GM10248 (cell line): ENCODE measurements at regions not wholly inside any gene's neighbourhood (a gene's known extent, or its start where the extent isn't known, plus 50 kb on each side); places are given as distances from the start of the nearest gene placed in this dataset.

ENCODE experiments used
- CTCF ChIA-PET: fragments of 300-600 bp; sonication (Branson Sonifier 250); formaldehyde crosslinking; extraction: SDS; loops from one replicate; lab custom pipeline; 2021; ENCODE audit warnings: antibody characterized with exemption; lab: Yijun Ruan, JAX
- POLR2A ChIA-PET: fragments of 350-650 bp; sonication (Branson Sonifier 250); formaldehyde crosslinking; extraction: SDS; loops from one replicate; lab custom pipeline; 2020; ENCODE audit warnings: antibody characterized with exemption; lab: Yijun Ruan, JAX
- DNase-seq: peaks from one replicate; pipeline ENCODE4 v3.0.0; 2012; ENCODE audit errors: extremely low spot score
- TF ChIP-seq, protein P1 (sequence below): IDR thresholded peaks from 2 replicates; pipeline ENCODE4 v1.5.1; 2012; ENCODE audit warnings: mild to moderate bottlenecking, low read depth; ENCODE audit errors: extremely low read depth, missing control alignments, control extremely low read depth

- ChIA-PET CTCF (interaction anchor here (0.9 kb wide), 1 partner anchor 226 kb away, joined by 3 read pairs; no protein-coding TSS in a partner anchor), POLR2A (no interaction called here)
- TF ChIP-seq, protein P1, sequence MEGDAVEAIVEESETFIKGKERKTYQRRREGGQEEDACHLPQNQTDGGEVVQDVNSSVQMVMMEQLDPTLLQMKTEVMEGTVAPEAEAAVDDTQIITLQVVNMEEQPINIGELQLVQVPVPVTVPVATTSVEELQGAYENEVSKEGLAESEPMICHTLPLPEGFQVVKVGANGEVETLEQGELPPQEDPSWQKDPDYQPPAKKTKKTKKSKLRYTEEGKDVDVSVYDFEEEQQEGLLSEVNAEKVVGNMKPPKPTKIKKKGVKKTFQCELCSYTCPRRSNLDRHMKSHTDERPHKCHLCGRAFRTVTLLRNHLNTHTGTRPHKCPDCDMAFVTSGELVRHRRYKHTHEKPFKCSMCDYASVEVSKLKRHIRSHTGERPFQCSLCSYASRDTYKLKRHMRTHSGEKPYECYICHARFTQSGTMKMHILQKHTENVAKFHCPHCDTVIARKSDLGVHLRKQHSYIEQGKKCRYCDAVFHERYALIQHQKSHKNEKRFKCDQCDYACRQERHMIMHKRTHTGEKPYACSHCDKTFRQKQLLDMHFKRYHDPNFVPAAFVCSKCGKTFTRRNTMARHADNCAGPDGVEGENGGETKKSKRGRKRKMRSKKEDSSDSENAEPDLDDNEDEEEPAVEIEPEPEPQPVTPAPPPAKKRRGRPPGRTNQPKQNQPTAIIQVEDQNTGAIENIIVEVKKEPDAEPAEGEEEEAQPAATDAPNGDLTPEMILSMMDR = no peak
- no peak for DNase-seq
Observed at GRCh38 chr3:187966636-187967406, 187.1 kb upstream of the LPP start.

DNA sequence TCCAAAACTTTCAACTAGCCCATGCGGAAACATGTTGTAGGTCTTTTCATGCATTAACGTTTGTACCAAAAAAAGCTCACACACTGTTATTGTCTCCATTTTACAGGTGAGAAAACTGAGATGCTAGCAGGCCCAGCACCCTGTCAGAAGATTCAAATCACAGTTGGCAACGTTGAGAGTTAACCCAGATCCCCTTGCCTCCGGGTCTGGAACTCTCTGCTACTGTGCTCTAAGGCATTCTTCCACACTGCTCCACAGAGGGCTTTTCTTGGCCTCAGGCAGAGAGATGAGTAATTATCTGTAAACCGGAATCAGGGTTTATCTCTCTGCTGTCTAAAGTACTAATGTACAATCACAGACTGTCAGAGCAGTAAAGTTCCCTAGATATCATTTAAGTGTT is 186.0 kb upstream of the LPP start:
- TF ChIP-seq, protein P1 = no peak
- ChIA-PET POLR2A (no interaction called here), CTCF (no interaction called here)
- no peak for DNase-seq

- ChIA-PET CTCF (no interaction called here), POLR2A (no interaction called here)
- TF ChIP-seq, protein P1 = no peak
- no peak for DNase-seq
Observed at GRCh38 chr3:187968883-187969580, 184.9 kb upstream of the LPP start.

DNA sequence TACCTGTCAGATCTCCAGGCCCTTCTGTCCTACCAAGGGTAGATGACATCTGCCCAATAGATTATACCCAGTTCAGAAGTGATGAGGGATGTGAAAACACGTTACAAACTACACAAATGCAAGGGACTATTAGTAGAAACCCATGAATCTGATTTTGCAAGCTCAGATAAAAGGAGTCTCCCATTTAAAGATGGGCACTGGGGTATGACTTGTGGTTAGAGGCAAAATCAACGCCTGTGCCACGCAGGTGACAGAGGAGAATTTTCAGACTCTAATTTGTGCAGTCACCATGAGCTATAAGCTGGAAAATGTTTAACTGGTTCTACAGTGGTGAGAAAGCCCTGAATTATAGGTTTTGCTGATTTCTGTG is 184.4 kb upstream of the LPP start:
- POLR2A ChIA-PET = no interaction called here
- CTCF ChIA-PET = no interaction called here
- TF ChIP-seq, protein P1 = no peak
- no peak for DNase-seq

DNA sequence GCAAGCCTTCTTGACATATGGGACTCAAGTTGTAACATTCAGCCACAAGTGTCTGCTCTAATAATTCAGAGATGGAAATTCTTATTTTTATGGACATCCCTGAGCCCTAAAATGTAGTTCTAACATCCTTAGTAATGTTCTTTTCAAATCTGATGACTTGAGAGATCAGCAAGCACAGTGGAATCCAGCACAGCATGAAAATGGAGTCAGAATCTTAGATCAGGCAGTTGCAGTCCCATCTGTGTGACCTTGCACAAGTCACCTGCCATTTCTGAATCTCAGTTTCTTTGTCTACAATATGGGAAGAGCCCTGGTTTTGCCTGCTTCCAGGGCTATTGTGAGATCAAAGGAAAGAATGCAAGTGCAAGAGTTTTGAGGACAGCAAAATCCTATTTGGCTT is 183.9 kb upstream of the LPP start:
- POLR2A ChIA-PET = no interaction called here
- TF ChIP-seq, protein P1 = no peak
- CTCF ChIA-PET = no interaction called here
- no peak for DNase-seq

DNA sequence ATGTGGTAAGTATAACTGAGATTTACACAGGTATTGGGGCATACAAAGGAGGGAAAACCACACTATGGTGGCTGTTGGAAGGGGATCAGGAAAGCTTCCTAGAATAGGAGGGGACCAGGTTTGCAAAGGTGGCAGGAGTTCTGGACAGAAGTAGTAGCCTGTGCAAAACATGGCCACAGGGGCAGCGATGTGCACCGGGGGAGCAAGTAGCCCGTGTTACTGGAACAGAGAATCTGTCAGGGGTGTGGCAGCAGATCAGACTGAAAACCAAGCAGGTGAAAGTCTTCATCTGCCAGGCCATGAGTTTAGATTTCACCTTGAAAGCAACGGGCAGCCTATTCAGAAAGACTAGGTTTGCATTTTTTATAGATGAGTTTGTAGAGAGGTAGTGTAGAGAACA is 182.3 kb upstream of the LPP start:
- DNase-seq = no peak
- ChIA-PET POLR2A (no interaction called here), CTCF (no interaction called here)
- TF ChIP-seq, protein P1 = no peak
